GM03348 (cell line): ENCODE measurements at regions not wholly inside any gene's neighbourhood (a gene's known extent, or its start where the extent isn't known, plus 50 kb on each side); places are given as distances from the start of the nearest gene placed in this dataset.
A peak's percentile ranks its signal among the peaks of the same experiment; 100 is the strongest.
"Not testable (repeated sequence)": the region's sequence is repeated elsewhere in the genome, so short reads cannot be mapped to it uniquely, and the experiment has no call there.

Experiments used
- DNase-seq: peaks from one replicate; pipeline ENCODE4 v3.0.0; 2012; ENCODE audit warnings: low spot score

GRCh38 chr5:152527358-152528052 is 122.4 kb upstream of the NMUR2 start:
- DNase-seq = peak; percentile 7

GRCh38 chr5:152529440-152529839 is 124.4 kb upstream of the NMUR2 start:
- no peak for DNase-seq

- DNase-seq = peak; percentile 60
These were observed 127.6 kb upstream of the NMUR2 start for GRCh38 chr5:152532714-152533113.

- DNase-seq = no peak
These were observed 129.6 kb upstream of the NMUR2 start for GRCh38 chr5:152534641-152535040.

GRCh38 chr5:152542741-152543140 is 137.7 kb upstream of the NMUR2 start:
- DNase-seq = peak; percentile 34

- DNase-seq = no peak
These were observed 141.4 kb upstream of the NMUR2 start for GRCh38 chr5:152546493-152546892.

- DNase-seq = no peak
These were observed 142.1 kb upstream of the NMUR2 start for GRCh38 chr5:152547202-152547601.

- no peak for DNase-seq
These were observed 144.6 kb upstream of the NMUR2 start for GRCh38 chr5:152549709-152550108.

- DNase-seq = no peak
These were observed 146.0 kb upstream of the NMUR2 start for GRCh38 chr5:152551061-152551460.

- no peak for DNase-seq
These were observed 151.7 kb upstream of the NMUR2 start for GRCh38 chr5:152556784-152557183.

GRCh38 chr5:152560512-152561137 is 155.5 kb upstream of the NMUR2 start:
- DNase-seq = peak; percentile 69

- DNase-seq = no peak
These were observed 162.9 kb upstream of the NMUR2 start for GRCh38 chr5:152568016-152568415.

- no peak for DNase-seq
These were observed 167.7 kb upstream of the NMUR2 start for GRCh38 chr5:152572812-152573211.

- DNase-seq = no peak
These were observed 179.0 kb upstream of the NMUR2 start for GRCh38 chr5:152584103-152584502.

- no peak for DNase-seq
These were observed 187.3 kb upstream of the NMUR2 start for GRCh38 chr5:152592416-152592815.

- no peak for DNase-seq
These were observed 188.3 kb upstream of the NMUR2 start for GRCh38 chr5:152593388-152593787.

GRCh38 chr5:152595405-152595804 is 190.3 kb upstream of the NMUR2 start:
- DNase-seq = no peak

- no peak for DNase-seq
These were observed 194.0 kb upstream of the NMUR2 start for GRCh38 chr5:152599096-152599495.

GRCh38 chr5:152601806-152602732 is 197.0 kb upstream of the NMUR2 start:
- DNase-seq = no peak

GRCh38 chr5:152606050-152606449 is 201.0 kb upstream of the NMUR2 start:
- not testable (repeated sequence) for DNase-seq

- DNase-seq = no peak
These were observed 201.8 kb upstream of the NMUR2 start for GRCh38 chr5:152606776-152607364.

GRCh38 chr5:152607401-152608160 is 202.5 kb upstream of the NMUR2 start:
- no peak for DNase-seq
